H9 (cell line): ENCODE measurements at regions not wholly inside any gene's neighbourhood (a gene's known extent, or its start where the extent isn't known, plus 50 kb on each side); places are given as distances from the start of the nearest gene placed in this dataset.
"Not testable (repeated sequence)": the region's sequence is repeated elsewhere in the genome, so short reads cannot be mapped to it uniquely, and the experiment has no call there.

Experiments
- DNase-seq: peaks from one replicate; pipeline ENCODE4 v3.0.0-alpha.2; 2017
- H2AFZ ChIP-seq: one replicate; pipeline ENCODE4 v1.6.1; 2013; ENCODE audit warnings: mild to moderate bottlenecking, low read length, control low read depth, moderate library complexity
- H2AK5ac ChIP-seq: 2 replicates; pipeline ENCODE4 v1.6.1; 2013; ENCODE audit warnings: low read length, control low read depth, mixed read lengths; ENCODE audit not compliant: insufficient read length
- H2BK120ac ChIP-seq: one replicate; pipeline ENCODE4 v1.6.1; 2013; ENCODE audit warnings: low read depth, mild to moderate bottlenecking, low read length, control low read depth, inconsistent platforms; ENCODE audit not compliant: poor library complexity, severe bottlenecking
- H2BK12ac ChIP-seq: 2 replicates; pipeline ENCODE4 v1.6.1; 2013; ENCODE audit warnings: low read length, control low read depth, mixed read lengths, low read depth; ENCODE audit not compliant: insufficient read length
- H2BK15ac ChIP-seq: 2 replicates; pipeline ENCODE4 v1.6.1; 2013; ENCODE audit warnings: low read depth, low read length, control low read depth
- H2BK20ac ChIP-seq: one replicate; pipeline ENCODE4 v1.6.1; 2013; ENCODE audit warnings: low read depth, mild to moderate bottlenecking, low read length, control low read depth, inconsistent platforms; ENCODE audit not compliant: poor library complexity, severe bottlenecking
- H2BK5ac ChIP-seq: 2 replicates; pipeline ENCODE4 v1.6.1; 2013; ENCODE audit warnings: low read length, control low read depth, mixed read lengths; ENCODE audit not compliant: insufficient read length
- H3K14ac ChIP-seq: 2 replicates; pipeline ENCODE4 v1.6.1; 2013; ENCODE audit warnings: low read length, control low read depth; ENCODE audit not compliant: insufficient read depth
- H3K18ac ChIP-seq: 2 replicates; pipeline ENCODE4 v1.6.1; 2013; ENCODE audit warnings: low read depth, mild to moderate bottlenecking, mixed read lengths, low read length, control low read depth; ENCODE audit not compliant: insufficient read length
- H3K23ac ChIP-seq: 2 replicates; pipeline ENCODE4 v1.6.1; 2013; ENCODE audit warnings: low read length, control low read depth, mixed read lengths, low read depth; ENCODE audit not compliant: insufficient read length
- H3K23me2 ChIP-seq: 2 replicates; pipeline ENCODE4 v1.6.1; 2013; ENCODE audit warnings: low read depth, mild to moderate bottlenecking, mixed read lengths, low read length, control low read depth; ENCODE audit not compliant: insufficient read length, poor library complexity, severe bottlenecking
- H3K27ac ChIP-seq: 2 replicates; pipeline ENCODE4 v1.5.1; 2013; ENCODE audit warnings: low read length, control low read depth, mixed read lengths, low read depth; ENCODE audit not compliant: insufficient read length
- H3K27me3 ChIP-seq: 2 replicates; pipeline ENCODE4 v1.6.1; 2013; ENCODE audit warnings: low read length, control low read depth, inconsistent platforms; ENCODE audit not compliant: insufficient read depth
- H3K4ac ChIP-seq: 2 replicates; pipeline ENCODE4 v1.6.1; 2013; ENCODE audit warnings: low read depth, mild to moderate bottlenecking, control low read depth, inconsistent platforms, low read length, moderate library complexity
- H3K4me1 ChIP-seq: 2 replicates; pipeline ENCODE4 v1.6.1; 2013; ENCODE audit warnings: low read length, control low read depth, inconsistent platforms; ENCODE audit not compliant: insufficient read depth
- H3K4me2 ChIP-seq: 2 replicates; pipeline ENCODE4 v1.6.1; 2013; ENCODE audit warnings: low read length, control low read depth, mixed read lengths; ENCODE audit not compliant: insufficient read length, insufficient read depth
- H3K56ac ChIP-seq: 2 replicates; pipeline ENCODE4 v1.6.1; 2013; ENCODE audit warnings: low read depth, mild to moderate bottlenecking, mixed read lengths, low read length, control low read depth; ENCODE audit not compliant: insufficient read length
- H3K79me1 ChIP-seq: 2 replicates; pipeline ENCODE4 v1.6.1; 2013; ENCODE audit warnings: low read depth, mild to moderate bottlenecking, moderate library complexity, low read length, control low read depth, inconsistent platforms; ENCODE audit not compliant: insufficient read depth, poor library complexity, severe bottlenecking
- H3K79me2 ChIP-seq: 2 replicates; pipeline ENCODE4 v1.6.1; 2013; ENCODE audit warnings: low read length, control low read depth, inconsistent platforms; ENCODE audit not compliant: insufficient read depth
- H3K9ac ChIP-seq: 2 replicates; pipeline ENCODE4 v1.6.1; 2013; ENCODE audit warnings: low read length, control low read depth, mixed read lengths; ENCODE audit not compliant: insufficient read length; ENCODE audit errors: extremely low read depth
- H3K9me3 ChIP-seq: one replicate; pipeline ENCODE4 v1.6.1; 2013; ENCODE audit warnings: low read depth, low read length, inconsistent platforms; ENCODE audit not compliant: control insufficient read depth
- H3T11ph ChIP-seq: one replicate; pipeline ENCODE4 v1.6.1; 2013; ENCODE audit warnings: mild to moderate bottlenecking, low read length, control low read depth, inconsistent platforms
- H4K20me1 ChIP-seq: one replicate; pipeline ENCODE4 v1.6.1; 2013; ENCODE audit not compliant: control insufficient read depth, insufficient read length, insufficient read depth
- H4K5ac ChIP-seq: 2 replicates; pipeline ENCODE4 v1.6.1; 2013; ENCODE audit warnings: low read depth, mild to moderate bottlenecking, mixed read lengths, low read length, control low read depth; ENCODE audit not compliant: insufficient read length
- H4K8ac ChIP-seq: replicated peaks from 2 replicates; pipeline ENCODE4 v1.6.1; 2013; ENCODE audit warnings: low read length, control low read depth, mixed read lengths, low read depth; ENCODE audit not compliant: insufficient read length
- H4K91ac ChIP-seq: 2 replicates; pipeline ENCODE4 v1.6.1; 2013; ENCODE audit warnings: low read depth, mild to moderate bottlenecking, moderate library complexity, mixed read lengths, low read length, control low read depth; ENCODE audit not compliant: insufficient read length
- H3K27ac Mint-ChIP-seq, 3 experiments: 2 replicates in 2 of 3; 3 replicates in 1 of 3; pipeline ENCODE4 v1.8.0; 2020 to 2021; ENCODE audit warnings: mixed read lengths in 3 of 3, mild to moderate bottlenecking in 1 of 3, moderate library complexity in 1 of 3
- H3K27me3 Mint-ChIP-seq: 2 replicates; pipeline ENCODE4 v1.8.0; 2021; ENCODE audit warnings: low read depth, mild to moderate bottlenecking, moderate library complexity, mixed read lengths
- H3K36me3 Mint-ChIP-seq, 3 experiments: 2 replicates in 2 of 3; 3 replicates in 1 of 3; pipeline ENCODE4 v1.8.0; 2020 to 2021; ENCODE audit warnings: low read depth in 3 of 3, mixed read lengths in 3 of 3; ENCODE audit not compliant: insufficient read depth in 1 of 3
- H3K4me1 Mint-ChIP-seq, 2 experiments: 2 replicates each; pipeline ENCODE4 v1.8.0; 2020; ENCODE audit warnings: mixed read lengths in 2 of 2
- H3K4me3 Mint-ChIP-seq, 2 experiments: 2 replicates in 1 of 2; 3 replicates in 1 of 2; pipeline ENCODE4 v1.8.0; 2020 to 2021; ENCODE audit warnings: mild to moderate bottlenecking in 2 of 2, mixed read lengths in 2 of 2, moderate library complexity in 1 of 2
- H3K9me3 Mint-ChIP-seq, 2 experiments: 2 replicates in 1 of 2; 3 replicates in 1 of 2; pipeline ENCODE4 v1.8.0; 2020; ENCODE audit warnings: mild to moderate bottlenecking in 2 of 2, mixed read lengths in 2 of 2, moderate library complexity in 1 of 2
- WGBS: extraction: QIAGEN DNeasy Blood & Tissue Kit; methylation state at CpG from one replicate; pipeline ENCODE4 v1.1.7; 2013; ENCODE audit warnings: missing lambda C conversion rate, low lambda C conversion rate, mixed read lengths; ENCODE audit not compliant: insufficient read length; ENCODE audit errors: extremely low coverage; 5-methylcytosine and 5-hydroxymethylcytosine counted together

DNA sequence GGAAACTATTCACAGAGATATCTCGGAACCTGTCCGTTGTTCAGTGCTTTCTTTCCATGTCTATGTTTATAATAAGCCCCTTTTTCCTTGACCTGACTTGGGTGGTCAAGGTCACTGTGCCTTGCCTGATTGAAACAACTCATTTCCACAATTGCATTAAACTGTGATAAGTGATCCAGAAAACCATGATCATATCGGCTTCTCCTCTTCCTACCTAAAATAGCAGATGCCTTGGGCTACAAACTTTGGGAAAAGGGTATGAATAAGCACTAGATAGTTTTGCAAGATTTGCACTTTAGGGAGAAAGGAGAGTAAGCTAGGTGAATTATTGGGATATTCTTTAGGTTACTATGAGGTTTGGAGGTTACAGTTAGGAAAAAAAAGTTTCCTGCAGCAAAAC, 115.2 kb downstream of the KBTBD2 start:
- not testable (repeated sequence) for H3K23me2 ChIP-seq, H2BK120ac ChIP-seq, H4K5ac ChIP-seq, H3K23ac ChIP-seq, H3K27ac ChIP-seq, H3K14ac ChIP-seq, H4K8ac ChIP-seq, H3K4ac ChIP-seq, H4K91ac ChIP-seq, H4K20me1 ChIP-seq, H3K9me3 Mint-ChIP-seq, H3K4me2 ChIP-seq, H3K9ac ChIP-seq, H2BK20ac ChIP-seq, H3K27ac Mint-ChIP-seq, H3K27me3 ChIP-seq, H3K79me2 ChIP-seq, H3K56ac ChIP-seq, H2BK15ac ChIP-seq, H3K18ac ChIP-seq, H3T11ph ChIP-seq, H2BK5ac ChIP-seq, H2AK5ac ChIP-seq, H3K9me3 ChIP-seq, H3K4me3 Mint-ChIP-seq, H2BK12ac ChIP-seq, H3K4me1 Mint-ChIP-seq, H3K36me3 Mint-ChIP-seq, H2AFZ ChIP-seq, H3K79me1 ChIP-seq, H3K27me3 Mint-ChIP-seq, H3K4me1 ChIP-seq, DNase-seq
- WGBS = no CpG with 5 or more reads among the region's 3 CpGs

DNA sequence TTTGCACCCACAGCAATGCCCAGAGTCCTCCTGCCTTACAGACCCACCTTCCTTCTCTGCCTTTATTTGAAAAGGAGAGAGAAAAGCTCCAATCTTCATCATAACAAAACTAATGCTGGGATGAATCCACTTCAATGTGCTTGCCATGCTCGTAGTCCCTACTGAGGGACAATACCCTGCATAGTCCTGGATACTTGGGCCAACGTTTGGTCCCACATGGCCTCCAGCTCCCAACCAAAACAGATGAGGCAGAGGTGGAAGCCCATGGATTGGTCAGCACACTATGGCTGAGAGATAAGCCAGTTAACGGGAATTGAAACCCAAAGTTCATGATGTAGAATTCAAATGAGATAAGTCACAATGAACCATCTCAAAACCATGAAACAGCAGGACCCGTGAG, 115.8 kb downstream of the KBTBD2 start:
- not testable (repeated sequence) for H3K27me3 ChIP-seq, H3K79me1 ChIP-seq, H4K20me1 ChIP-seq, H3K4me2 ChIP-seq, H3K4me3 Mint-ChIP-seq, H3K56ac ChIP-seq, H3K27me3 Mint-ChIP-seq, H2BK5ac ChIP-seq, H3K9me3 Mint-ChIP-seq, H3K4me1 ChIP-seq, H4K91ac ChIP-seq, H3K23ac ChIP-seq, H3K23me2 ChIP-seq, H3K14ac ChIP-seq, H2AK5ac ChIP-seq, H3K9me3 ChIP-seq, H4K5ac ChIP-seq, H3K9ac ChIP-seq, DNase-seq, H3K36me3 Mint-ChIP-seq, H3K4me1 Mint-ChIP-seq, H2BK120ac ChIP-seq, H4K8ac ChIP-seq, H2BK12ac ChIP-seq, H2AFZ ChIP-seq, H3K18ac ChIP-seq, H3K4ac ChIP-seq, H3K79me2 ChIP-seq, H2BK20ac ChIP-seq, H3K27ac ChIP-seq, H2BK15ac ChIP-seq, H3T11ph ChIP-seq, H3K27ac Mint-ChIP-seq
- no CpG with 5 or more reads among the region's 4 CpGs for WGBS
